Heart left ventricle (tissue), 13 donors: ENCODE measurements at regions not wholly inside any gene's neighbourhood (a gene's known extent, or its start where the extent isn't known, plus 50 kb on each side); places are given as distances from the start of the nearest gene placed in this dataset.

Experiments used
- POLR2A ChIP-seq, 2 donors: fragments of 450-650 bp; IDR thresholded peaks; one replicate each; pipeline ENCODE4 v1.6.1; 2017; ENCODE audit warnings: antibody characterized with exemption in 2 of 2, mild to moderate bottlenecking in 2 of 2, moderate library complexity in 2 of 2
- TF ChIP-seq, protein P1 (sequence below), 12 donors: fragments of 200-600 bp; sonication (generic) in 4 of 12; IDR thresholded peaks; one replicate each; pipeline versions ENCODE4 v1.5.0 to v1.8.0; 2018 to 2022; ENCODE audit warnings: antibody characterized with exemption in 12 of 12, mild to moderate bottlenecking in 5 of 12
- donor health status: ischemic (EF 13 %, LVEDD 7.1; RV severe dilation, severe dysfunction).
- donor health status: DM: no; HTN: yes; CAD: no.
- donor health status: DM: no; HTN: no; CAD: no.
- donor health status: ischemic (EF 25% LVEDD 6.9; RV normal size, moderate dysfunction).
- donor health status: ischemic (EF 25% LVEDD 5.7; RV mildly dilated, moderate dysfunction).
- donor health status: ischemic (EF 35%, LVEDD 5.7; RV mildly dilated, moderate dysfunction).
- donor health status: nonischemic (EF 11% LVEDD 7.7; RV severe dilation, severe dysfunction).
- donor health status: DM: yes; HTN: yes; CAD: no.
- donor health status: PGD.
- donor health status: ischemic (EF 29% LVEDD 5.4; RV normal size, mild dysfunction).
- donor health status: nonischemic (EF 23%, LVEDD 6.1; RV moderate dilation, normal function).

GRCh38 chr5:68795190-68795589 lies 298.6 kb upstream of the SLC30A5 start:
- TF ChIP-seq, protein P1, sequence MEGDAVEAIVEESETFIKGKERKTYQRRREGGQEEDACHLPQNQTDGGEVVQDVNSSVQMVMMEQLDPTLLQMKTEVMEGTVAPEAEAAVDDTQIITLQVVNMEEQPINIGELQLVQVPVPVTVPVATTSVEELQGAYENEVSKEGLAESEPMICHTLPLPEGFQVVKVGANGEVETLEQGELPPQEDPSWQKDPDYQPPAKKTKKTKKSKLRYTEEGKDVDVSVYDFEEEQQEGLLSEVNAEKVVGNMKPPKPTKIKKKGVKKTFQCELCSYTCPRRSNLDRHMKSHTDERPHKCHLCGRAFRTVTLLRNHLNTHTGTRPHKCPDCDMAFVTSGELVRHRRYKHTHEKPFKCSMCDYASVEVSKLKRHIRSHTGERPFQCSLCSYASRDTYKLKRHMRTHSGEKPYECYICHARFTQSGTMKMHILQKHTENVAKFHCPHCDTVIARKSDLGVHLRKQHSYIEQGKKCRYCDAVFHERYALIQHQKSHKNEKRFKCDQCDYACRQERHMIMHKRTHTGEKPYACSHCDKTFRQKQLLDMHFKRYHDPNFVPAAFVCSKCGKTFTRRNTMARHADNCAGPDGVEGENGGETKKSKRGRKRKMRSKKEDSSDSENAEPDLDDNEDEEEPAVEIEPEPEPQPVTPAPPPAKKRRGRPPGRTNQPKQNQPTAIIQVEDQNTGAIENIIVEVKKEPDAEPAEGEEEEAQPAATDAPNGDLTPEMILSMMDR (IDR thresholded peaks at IDR 0.05): no peak
- TF ChIP-seq POLR2A (IDR thresholded peaks at IDR 0.05): no peak
